Left kidney (tissue), 1 donor: ENCODE measurements at regions not wholly inside any gene's neighbourhood (a gene's known extent, or its start where the extent isn't known, plus 50 kb on each side); places are given as distances from the start of the nearest gene placed in this dataset.

Source experiments
- DNase-seq: peaks from one replicate; pipeline ENCODE4 v3.0.0-alpha.2; 2013

DNA sequence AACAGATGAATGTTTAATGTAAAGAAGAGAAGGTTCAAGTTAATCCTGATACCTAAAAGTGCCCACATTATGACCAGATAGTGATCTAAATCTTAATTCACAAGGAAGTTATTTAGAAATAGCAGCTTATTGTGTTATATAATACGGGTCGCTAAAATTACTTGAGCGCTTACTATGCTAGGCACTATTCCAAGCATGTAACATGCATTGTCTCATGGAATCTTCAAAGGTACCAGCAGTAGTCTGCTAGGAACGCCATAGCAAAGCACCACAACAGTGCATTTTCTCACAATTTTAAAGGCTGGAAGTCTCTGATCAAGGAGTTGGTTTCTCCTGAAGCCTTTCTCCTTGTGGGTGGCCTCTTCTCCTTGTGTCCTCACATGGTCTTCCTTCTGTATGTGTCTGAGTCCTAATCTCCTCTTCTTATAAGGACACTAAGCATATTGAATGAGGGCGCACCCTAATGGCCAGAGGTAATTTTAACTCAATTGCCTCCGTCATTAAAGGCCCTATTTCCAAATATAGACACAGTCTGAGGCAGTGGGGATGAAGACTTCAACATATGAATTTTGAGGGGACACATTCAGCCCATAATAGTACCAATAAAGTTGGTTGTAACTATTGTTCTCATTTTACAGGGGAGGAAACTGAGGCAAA lies 118.4 kb downstream of the LRRC30 start:
- DNase-seq = no peak

DNA sequence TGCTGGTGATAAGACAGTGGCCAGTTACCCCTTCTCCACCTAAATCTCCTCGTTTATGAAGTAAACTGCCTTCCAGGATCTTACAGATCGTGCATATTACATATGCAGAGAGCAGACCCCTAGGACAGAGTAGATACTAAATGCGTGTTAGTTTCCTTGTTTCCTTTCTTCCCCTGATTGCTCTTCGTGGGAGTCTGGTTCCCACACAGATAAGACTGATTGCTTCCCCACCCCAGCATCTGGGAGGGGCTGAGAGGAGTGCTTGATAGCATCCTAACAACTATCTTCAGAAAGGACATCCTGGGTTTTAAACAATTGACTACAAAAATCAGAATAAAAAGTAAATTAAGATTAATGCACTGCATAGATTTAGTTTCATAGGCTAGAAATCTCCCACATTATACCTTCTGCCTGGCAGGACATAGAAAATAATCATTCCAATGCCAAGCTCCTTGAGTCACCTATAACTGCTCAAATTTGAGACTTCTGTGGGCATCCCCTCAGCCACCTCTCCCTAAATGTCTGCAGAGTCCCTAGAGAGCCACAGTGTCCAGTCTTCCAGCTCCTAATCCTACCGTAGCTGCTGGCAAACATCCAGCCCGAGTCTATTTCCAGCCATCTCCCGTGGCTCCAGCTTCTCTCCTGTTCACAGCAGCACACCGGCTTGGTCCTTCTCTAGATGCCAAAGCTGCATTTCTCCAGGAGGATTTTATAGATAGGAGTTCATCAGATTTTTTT lies 128.3 kb downstream of the LRRC30 start:
- DNase-seq = no peak

DNA sequence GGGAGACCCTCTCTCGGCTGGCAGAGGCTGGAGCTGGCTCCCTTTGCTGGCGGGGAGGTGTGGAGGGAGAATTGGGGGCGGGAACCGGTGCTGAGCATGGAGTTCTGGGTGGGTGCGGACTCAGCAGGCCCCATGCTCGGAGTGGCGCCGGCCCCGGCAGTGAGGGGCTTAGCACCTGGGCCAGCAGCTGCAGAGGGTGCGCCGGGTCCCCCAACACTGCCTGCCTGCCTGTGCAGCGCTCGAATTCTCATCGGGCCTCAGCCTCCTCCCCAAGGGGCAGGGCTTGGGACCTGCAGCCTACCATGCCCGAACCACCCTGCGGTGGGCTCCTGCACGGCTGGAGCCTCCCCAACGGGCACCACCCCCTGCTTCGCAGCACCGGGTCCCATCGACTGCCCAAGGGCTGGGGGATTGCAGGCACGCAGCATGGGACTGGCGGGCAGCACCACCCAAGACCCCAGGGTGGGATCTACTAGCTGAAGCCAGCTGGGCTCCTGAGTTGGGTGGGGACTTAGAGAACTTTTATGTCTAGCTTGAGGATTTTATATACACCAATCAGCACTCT lies 129.8 kb downstream of the LRRC30 start:
- DNase-seq = no peak

DNA sequence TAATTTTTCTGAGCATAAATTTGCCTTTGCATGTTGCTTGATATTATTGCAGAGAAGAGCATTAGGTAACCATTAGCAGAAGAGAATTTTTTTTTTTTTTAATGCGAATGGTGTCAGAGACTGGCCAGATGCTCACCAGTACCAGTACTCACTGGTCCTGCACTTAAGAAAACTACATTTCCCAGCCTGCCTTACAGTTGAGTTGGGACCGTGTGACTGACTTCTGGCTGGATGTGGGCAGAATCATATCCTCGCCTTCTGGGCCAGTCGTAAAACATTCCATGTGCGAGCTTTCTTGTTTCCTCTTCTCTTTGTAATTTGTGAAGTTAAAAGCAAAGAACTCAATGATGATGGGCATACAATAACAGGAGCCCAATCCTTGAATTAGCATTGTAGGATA lies 132.4 kb downstream of the LRRC30 start:
- DNase-seq = no peak

DNA sequence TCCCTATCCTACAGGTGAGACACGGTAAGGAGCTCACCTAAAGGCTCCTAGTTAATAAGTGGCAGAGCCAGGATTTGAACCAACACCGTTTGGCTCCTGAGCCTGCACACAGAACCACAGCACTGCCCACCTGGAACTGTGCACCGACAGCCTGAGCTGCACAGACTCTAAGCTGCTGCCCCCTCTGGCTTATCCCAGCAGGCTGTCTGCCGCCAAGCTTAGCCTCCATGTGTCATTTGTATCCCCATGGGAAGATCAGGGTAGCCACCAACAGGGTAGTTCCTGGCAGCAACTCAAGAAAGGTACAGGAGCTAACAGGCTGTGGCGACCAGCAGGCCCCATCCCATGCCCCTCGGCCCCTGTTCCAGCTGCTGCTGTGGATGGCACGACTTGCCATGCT lies 135.7 kb downstream of the LRRC30 start:
- DNase-seq = no peak

DNA sequence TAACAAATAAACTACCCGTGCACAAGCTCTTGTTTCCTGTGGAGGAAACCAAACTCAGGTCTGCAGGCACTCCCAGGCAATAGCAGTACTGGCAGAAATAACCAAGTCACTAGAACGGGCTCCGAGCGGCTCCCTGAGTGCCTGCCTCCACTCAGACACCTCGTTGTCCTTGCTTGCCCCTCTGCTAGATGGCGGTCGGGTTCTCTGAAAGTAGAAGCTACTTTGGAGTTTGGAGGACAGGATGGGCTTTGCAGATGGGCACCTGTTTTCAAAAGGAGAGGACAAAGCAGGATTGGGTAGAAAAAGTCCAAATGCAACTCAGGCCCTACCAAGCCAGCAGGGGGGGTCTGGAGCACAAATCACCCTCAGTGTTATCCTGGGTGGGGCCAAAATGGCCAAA lies 136.4 kb downstream of the LRRC30 start:
- DNase-seq = no peak

DNA sequence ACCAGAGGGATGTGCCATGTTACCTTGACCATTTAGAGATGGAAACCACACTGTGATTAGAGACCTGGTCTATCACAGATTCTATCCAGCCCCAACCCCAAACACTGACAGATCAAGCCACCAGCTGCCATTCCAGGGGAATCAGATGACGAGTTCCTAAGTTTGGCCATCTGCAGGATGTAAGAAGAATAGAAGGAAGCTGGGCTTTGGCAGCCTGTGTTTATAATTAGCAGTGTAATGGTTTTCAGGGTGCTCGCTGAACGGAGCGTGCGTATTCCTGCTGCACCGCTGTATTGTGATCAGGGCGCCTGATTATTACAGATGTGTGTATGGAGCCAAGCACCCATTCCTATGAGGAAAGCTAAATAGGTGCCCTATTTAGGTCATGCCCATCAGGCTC lies 138.1 kb downstream of the LRRC30 start:
- DNase-seq = no peak

DNA sequence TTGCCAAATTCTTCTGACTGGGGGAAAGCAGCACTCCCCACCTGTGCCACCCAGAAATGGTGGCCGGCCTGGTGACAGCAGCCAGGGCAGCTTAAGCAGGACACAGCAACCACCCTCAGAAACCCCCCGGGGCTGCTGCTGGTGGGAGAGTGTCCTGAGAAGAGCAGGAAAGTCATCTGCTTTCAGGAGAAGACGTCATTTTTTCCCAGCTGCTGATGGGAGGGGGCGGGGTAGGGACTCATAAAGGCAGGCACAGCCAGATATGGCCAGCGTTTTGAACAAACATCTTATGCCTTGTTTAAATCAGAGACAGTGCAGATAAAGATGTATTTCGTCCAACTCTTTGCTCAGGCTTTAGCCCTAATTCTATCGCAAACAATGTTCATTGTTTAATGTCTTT lies 139.5 kb downstream of the LRRC30 start:
- DNase-seq = no peak

DNA sequence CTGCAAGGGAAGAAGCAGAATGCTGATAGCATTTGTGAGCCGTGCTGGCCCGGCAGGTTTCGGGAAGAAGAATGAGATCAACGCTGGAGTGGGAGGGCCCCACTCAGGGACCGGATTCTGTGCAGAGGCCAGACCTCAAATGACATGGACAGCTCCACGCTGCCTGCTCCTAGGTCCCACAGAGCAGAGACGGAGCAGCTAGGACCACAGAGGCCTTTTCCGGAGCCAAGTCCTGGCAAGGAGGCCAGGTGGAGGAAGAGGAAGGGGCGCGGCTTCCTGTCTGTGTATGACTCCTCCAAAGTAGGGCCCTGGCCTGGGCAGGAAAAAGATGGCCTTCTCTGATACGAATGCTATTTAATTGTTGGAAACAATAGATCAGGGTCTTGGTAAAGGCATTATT lies 139.9 kb downstream of the LRRC30 start:
- DNase-seq = peak; percentile 20

DNA sequence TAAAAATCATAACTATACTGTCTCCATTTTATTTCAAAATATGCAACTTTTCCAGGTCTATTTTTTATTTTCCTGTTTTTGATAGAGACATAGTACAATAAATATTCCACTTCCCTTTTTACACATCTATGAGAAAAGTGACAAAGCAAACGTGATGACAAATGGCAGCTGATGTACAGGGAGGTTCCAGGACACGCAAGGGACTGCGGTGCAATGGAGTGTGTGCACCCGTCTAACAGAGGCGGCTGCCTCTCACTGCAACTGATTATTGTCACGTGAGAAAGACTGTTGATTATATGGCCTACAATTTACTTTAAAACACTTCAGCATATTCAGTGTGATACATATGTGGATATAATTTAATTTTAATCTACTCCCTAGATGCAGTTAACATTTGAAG lies 142.6 kb downstream of the LRRC30 start:
- DNase-seq = no peak

DNA sequence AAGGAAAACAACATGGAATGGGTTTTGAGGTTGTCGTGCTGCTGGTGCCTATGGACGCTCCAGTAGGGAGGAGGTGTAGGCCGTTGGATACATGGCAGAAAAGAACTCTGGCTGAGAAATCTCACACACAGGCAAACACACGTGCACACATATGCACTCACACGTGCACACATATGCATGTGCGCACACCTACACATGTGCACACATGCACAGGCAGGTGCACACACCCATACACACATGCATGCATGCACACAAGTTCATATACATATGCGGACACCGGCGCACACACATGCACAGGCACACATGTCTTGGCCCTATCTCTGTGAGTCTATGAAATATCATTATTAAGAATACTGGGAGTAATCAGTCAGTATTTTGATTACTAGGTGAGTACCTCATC lies 150.4 kb downstream of the LRRC30 start:
- DNase-seq = no peak

DNA sequence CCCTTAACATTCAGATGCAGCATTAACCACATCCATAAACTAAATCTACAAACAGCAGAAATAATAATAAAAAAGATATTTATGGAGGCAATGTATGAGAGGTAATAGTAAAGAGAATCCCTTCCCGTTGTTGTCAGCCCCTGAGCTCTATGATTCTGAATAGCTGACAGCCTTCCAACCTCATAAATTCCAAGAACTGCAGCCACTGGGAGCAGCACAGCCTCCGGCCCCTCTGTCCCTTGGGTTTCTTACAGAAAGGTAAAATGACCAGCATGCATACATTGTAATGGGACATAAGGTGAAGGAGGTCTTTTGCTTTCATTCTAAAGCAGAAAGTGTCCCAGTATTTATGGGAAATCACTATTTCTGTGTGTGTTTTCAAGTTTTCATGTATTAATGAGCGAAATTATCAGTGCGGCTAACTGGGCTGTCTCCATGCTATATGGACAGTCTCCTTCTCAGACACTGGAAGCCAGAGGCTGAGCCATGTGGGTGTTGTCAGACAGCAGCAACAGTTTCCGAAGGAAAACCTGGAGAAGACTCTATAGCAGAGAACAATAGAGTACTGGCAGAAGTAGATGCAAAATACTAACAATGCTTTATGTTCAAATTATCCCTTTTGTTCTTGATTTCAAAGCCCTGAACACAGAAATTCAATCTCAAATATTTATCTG lies 151.6 kb downstream of the LRRC30 start:
- DNase-seq = no peak

DNA sequence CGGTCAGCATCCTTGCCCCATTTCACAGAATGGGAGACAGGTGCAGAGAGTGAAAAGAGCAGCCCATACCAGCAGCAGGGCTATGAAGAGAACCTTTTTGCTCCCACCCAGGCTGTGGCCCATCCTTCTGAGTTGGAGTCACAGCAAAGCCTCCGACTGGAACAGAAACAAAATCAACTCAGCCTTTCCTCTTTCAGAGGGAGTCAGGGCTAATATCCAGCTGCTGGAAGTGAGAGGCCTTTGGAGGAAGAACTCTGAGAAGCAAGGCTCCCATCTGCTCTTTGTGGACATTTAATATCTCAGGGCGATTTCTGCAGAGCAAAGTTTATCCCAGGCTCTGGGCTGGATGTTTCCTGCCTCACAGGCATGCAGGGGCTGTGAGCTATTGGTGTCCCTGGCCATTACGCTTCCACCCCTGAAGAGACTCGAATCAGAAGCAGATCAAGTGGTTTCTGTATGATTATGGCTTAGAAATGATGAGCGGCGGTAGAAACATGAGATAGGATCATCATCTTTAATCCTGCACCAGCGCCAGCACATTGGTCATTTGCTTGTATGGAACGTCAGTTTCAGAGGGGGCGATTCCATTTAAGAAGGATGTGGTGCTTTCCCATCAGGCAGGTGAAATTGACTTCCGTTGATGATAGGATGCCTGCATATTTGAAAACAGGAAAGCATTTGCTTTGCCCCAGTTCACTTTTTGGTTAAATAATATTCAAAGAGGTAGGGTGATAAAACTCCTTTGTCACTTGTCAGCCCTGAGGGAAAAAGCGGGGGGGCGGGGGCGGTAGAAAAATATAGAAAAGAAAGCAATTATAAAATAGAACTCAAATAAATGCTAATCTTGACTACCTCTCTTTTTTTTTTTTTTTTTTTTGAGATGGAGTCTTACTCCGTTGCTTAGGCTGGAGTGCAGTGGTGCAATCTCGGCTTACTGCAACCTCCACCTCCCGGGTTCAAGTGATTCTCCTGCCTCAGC lies 152.4 kb downstream of the LRRC30 start:
- DNase-seq = peak; percentile 20

DNA sequence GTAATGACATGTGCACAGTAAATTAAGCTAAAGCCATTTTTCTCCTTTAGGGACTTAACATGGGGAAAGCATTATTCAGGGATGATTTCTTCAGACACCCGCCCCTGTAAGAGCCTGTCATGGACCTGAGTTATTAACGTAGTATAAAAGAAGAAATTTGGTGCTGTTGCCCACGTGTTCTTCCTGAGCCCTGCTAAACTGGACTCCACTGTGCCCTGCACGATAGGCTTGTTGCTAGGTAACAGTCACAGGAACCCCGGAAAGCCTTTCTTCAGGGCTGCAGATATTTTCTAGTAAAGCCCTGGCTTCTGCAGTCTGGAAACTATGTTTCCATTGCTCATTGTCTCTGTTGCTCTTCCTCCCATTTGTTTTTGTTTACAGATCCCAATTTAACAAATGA lies 157.9 kb downstream of the LRRC30 start:
- peak; percentile 31 for DNase-seq

DNA sequence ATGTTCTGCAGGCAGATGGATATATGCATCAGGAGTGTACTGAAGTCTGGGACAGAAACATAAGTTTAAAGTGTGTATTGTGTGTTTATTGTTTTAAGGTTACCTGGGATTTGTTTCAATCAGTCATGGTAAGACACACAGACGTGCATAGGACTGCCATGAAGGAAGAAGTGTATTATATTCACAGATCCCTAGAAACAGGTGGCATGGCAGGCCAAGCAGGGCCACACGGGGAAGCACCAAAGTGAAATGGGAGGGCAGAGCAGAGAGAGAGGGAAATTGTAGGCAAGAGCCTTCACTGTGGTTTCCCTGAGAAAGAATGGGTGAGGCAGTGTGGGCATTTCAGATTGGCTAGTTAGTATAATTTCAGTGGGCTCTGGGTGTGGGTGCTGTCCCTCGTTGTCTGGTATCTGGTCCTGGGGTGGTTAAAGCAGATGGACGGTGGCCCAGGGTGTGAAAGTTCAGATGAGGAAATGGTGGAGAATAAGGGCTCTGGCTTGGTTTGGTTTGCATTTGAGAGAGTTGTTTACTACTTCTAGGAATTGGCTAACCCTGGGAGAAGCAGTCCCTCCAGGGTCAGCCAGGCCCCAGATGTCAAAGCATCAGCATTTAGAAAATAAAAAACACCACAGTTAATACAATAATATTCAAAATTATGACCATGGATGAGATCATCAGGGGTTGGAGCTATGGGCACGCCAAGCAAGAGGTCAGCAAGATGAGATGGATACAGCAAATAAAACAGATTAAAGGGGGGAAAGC lies 160.0 kb downstream of the LRRC30 start:
- DNase-seq = no peak

DNA sequence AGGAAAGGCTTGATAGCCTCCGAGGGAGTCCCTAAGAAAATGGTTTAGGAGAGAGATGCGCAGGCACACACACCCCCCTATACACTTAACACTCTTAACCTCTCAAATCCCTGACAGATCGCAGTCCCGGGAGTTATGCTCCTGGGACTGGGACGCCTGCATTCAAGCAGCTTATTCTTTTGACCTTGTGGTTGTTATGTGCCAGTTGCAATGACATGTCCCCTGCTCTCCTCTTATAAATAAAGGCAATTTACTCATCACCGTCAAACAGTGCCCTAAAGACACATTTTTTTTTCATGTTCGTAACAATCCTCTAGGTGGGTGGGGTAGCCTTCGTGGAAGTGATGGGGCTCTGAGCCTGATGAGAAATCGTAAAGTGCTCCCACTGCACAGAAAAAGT lies 162.2 kb downstream of the LRRC30 start:
- DNase-seq = no peak

DNA sequence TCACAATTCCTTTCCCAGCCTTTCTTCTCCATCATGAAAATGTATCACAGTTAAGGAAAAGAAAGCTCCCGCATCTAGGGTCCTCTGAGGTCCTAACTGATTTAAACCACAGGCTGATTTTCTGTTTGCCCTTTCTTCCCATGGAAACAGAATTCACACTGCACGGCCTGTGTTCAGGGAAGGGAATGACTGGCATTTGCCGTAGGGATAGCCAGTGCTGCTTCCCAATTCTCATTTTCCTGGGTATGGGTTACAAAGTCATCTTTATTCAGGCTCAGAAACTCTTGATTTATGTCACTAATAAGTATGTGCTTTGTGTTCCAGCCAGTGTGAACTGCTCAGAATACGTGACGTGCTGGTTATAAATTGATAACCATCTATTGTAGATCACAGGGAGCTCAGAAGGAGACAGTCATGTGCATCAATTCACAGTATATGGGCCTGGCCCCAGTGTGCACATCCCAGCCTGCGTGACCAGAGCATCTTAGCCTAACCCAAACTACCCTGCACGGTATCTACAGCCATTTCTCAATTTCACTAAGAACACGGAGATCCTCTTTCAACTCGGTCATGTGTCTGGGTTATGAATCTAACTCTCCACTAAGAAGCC lies 163.3 kb downstream of the LRRC30 start:
- DNase-seq = no peak

DNA sequence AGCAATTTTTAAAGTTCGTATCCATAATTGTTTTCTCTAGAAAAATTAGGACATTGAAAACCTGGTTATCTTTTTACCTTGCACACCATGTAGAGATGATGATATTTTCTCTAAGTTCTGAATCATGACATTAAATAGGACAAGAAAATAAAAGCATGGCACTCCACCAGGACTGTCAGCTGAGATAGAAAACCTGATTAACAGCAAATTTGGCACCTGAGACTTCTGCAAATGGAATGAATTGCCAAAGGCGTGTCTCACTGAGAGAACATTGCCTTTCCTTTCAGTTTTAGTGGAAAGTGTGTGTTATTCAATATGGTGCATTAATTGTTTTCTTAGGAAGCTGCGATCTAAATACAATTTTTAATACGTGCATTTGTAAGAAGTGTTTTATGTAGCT lies 164.7 kb downstream of the LRRC30 start:
- DNase-seq = no peak

DNA sequence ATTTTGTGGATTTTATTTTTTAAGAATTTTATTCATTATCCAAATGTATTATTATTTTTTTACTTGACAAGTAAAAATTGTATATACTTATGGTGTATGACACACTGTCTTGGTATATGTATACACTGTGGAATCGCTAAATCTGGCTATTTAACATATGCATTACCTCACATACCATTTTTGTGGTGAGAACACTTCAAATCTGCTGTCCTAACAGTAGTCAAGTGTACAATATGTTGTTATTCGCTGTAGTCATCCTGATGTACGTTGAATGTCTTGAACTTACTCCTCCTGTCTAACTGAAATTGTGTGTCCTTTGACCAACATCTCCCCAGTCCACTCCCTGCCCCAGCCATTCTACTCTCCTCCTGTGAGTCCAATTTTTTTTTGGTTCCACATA lies 153.2 kb upstream of the PTPRM start:
- DNase-seq = no peak

DNA sequence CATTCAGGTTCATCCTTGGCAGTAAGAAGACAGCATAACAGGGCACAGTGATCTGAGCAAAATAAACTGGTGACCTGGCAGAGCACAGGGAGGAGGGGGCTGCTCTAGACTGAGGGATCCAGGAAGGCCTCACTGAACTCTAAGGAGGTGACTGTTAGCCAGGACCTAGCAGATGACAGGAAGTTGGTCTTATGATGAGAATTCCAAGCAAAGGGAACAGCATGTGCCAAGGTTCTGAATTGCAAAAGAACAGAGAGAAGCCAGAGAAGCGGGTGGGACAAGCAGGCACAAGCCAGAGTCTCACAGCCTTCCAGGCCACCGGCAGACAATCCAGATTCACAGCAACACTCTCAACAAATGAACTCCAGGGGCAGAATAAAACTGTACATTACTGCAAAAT lies 152.7 kb upstream of the PTPRM start:
- no peak for DNase-seq
